CD8-positive, alpha-beta memory T cell (primary cell): ENCODE measurements at regions not wholly inside any gene's neighbourhood (a gene's known extent, or its start where the extent isn't known, plus 50 kb on each side); places are given as distances from the start of the nearest gene placed in this dataset.
A peak's percentile ranks its signal among the peaks of the same experiment; 100 is the strongest.

Source experiments
- CTCF ChIA-PET: fragments of 350-600 bp; sonication (Branson Sonifier 250); formaldehyde crosslinking; loops from one replicate; lab custom pipeline; 2021; ENCODE audit warnings: antibody characterized with exemption; lab: Charles Lee
- POLR2A ChIA-PET: fragments of 350-600 bp; sonication (Branson Sonifier 250); formaldehyde crosslinking; loops from one replicate; lab custom pipeline; 2021; ENCODE audit warnings: antibody characterized with exemption; lab: Charles Lee
- DNase-seq, 5 donors: peaks; one replicate each; pipeline versions ENCODE4 v3.0.0 to v3.0.0-alpha.2; 2020 to 2022; ENCODE audit warnings: mixed read lengths in 1 of 5
- H3K27ac ChIP-seq: one replicate; pipeline ENCODE4 v1.7.0; 2013; ENCODE audit warnings: low read depth, mild to moderate bottlenecking, low read length, moderate library complexity
- H3K27me3 ChIP-seq: 2 replicates; pipeline ENCODE4 v1.7.0; 2013; ENCODE audit warnings: low read length, mild to moderate bottlenecking; ENCODE audit not compliant: insufficient read depth, poor library complexity, severe bottlenecking
- H3K36me3 ChIP-seq: 2 replicates; pipeline ENCODE4 v1.7.0; 2013; ENCODE audit warnings: mild to moderate bottlenecking, low read length, moderate library complexity; ENCODE audit not compliant: insufficient read depth
- H3K4me1 ChIP-seq: 2 replicates; pipeline ENCODE4 v1.7.0; 2013; ENCODE audit warnings: mild to moderate bottlenecking, low read length, moderate library complexity; ENCODE audit not compliant: insufficient read depth
- H3K4me3 ChIP-seq: 2 replicates; pipeline ENCODE4 v1.7.0; 2013; ENCODE audit warnings: mild to moderate bottlenecking, low read length
- H3K9me3 ChIP-seq: 2 replicates; pipeline ENCODE4 v1.7.0; 2013; ENCODE audit warnings: mild to moderate bottlenecking, low read length
- H3K27ac Mint-ChIP-seq, 8 donors: one replicate each; pipeline ENCODE4 v1.8.0; 2020 to 2021; ENCODE audit warnings: mixed read lengths in 8 of 8, mild to moderate bottlenecking in 6 of 8, inconsistent platforms in 3 of 8, moderate library complexity in 3 of 8
- H3K27me3 Mint-ChIP-seq, 2 donors: one replicate each; pipeline ENCODE4 v1.8.0; 2020 to 2021; ENCODE audit warnings: mixed read lengths in 2 of 2, mild to moderate bottlenecking in 1 of 2, moderate library complexity in 1 of 2
- H3K36me3 Mint-ChIP-seq, 3 donors: one replicate each; pipeline ENCODE4 v1.8.0; 2020 to 2021; ENCODE audit warnings: mixed read lengths in 3 of 3, inconsistent platforms in 1 of 3, mild to moderate bottlenecking in 1 of 3
- H3K4me1 Mint-ChIP-seq, 3 donors: one replicate each; pipeline ENCODE4 v1.8.0; 2020 to 2021; ENCODE audit warnings: mixed read lengths in 3 of 3, inconsistent platforms in 1 of 3, mild to moderate bottlenecking in 1 of 3
- H3K4me3 Mint-ChIP-seq, 7 donors: one replicate each; pipeline ENCODE4 v1.8.0; 2020 to 2021; ENCODE audit warnings: mixed read lengths in 7 of 7, mild to moderate bottlenecking in 6 of 7, moderate library complexity in 4 of 7, inconsistent platforms in 2 of 7
- H3K9me3 Mint-ChIP-seq, 5 donors: one replicate each; pipeline ENCODE4 v1.8.0; 2020 to 2022; ENCODE audit warnings: mixed read lengths in 5 of 5, mild to moderate bottlenecking in 3 of 5, moderate library complexity in 2 of 5, inconsistent platforms in 1 of 5

DNA sequence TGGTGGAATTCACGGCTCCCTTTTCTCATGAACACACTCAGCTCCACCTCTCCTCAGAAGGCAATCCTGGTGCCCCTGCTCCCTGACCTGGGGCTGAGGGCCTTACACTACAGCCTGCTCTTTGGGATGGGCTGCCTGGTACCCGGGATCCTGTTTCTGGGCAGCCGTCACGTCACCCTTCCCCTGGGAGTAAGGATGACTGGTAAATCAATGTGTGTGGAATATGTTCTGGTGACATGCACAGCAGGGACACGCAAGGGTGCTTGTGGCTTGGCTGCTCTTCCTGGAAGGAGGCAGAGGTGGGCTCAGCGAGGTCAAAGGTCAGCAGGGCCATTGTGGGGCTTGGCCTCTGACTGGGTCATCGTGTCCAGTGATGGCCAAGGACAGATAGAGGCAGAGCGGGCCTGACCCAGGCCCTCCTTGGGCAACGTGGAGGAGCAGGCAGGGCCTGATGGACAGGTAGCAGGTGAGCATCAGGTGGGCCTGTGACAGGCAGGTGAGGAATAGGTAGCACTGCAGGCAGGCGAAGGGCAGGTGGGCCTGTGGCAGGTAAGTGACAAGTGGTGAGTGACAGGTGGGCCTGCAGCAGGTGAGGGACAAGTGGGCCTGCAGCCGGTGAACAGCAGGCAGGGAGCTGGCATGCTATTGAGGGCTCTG, 399.4 kb upstream of the IRX4 start:
- H3K27ac Mint-ChIP-seq = no peak overlapping the region

DNA sequence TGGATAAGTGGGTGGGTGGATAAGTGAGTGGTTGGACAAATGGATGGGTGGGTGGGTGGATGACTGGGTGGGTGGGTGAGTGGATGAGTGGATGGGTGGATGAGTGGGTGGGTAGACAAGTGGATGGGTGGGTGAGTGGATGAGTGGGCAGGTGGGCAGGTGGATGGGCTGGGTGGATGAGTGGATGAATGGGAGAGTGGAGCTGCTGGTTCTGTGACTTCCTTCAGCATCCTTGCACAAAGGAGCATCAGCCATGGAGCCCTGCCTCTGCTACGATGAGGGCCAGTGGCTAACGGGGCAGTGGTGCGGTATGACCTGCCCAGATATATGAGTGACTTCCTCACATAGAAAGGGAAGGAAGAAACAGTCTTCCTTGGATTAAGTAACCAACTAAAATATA, 398.7 kb upstream of the IRX4 start:
- Mint-ChIP-seq H3K4me3 (no peak overlapping the region), H3K36me3 (peaks cover 0 to 1% (median 0%) of the 10 kb centered on the region in 3 donors), H3K27me3 (peaks cover 0 to 1% of the 10 kb centered on the region in 2 donors), H3K4me1 (no peaks in the 10 kb centered on the region), H3K27ac (no peak overlapping the region), H3K9me3 (no peaks in the 10 kb centered on the region)
- POLR2A ChIA-PET = no interaction called here
- H3K27me3 ChIP-seq = no peaks in the 10 kb centered on the region
- no peak for DNase-seq
- CTCF ChIA-PET = no interaction called here
- no peaks in the 10 kb centered on the region for H3K9me3 ChIP-seq
- no peaks in the 10 kb centered on the region for H3K36me3 ChIP-seq
- no peak overlapping the region for H3K4me3 ChIP-seq
- H3K4me1 ChIP-seq = no peaks in the 10 kb centered on the region
- H3K27ac ChIP-seq = no peak overlapping the region

More for the DNA sequence above, 399.4 kb upstream of the IRX4 start:
- no peak for DNase-seq
- Mint-ChIP-seq H3K27me3 (peaks cover 0 to 1% of the 10 kb centered on the region in 2 donors), H3K4me1 (no peaks in the 10 kb centered on the region), H3K4me3 (no peak overlapping the region), H3K36me3 (peaks cover 0 to 1% (median 0%) of the 10 kb centered on the region in 3 donors), H3K9me3 (no peaks in the 10 kb centered on the region)
- H3K4me1 ChIP-seq = no peaks in the 10 kb centered on the region
- H3K4me3 ChIP-seq = no peak overlapping the region
- no peaks in the 10 kb centered on the region for H3K27me3 ChIP-seq
- no peaks in the 10 kb centered on the region for H3K9me3 ChIP-seq
- H3K36me3 ChIP-seq = no peaks in the 10 kb centered on the region
- POLR2A ChIA-PET = no interaction called here
- H3K27ac ChIP-seq = no peak overlapping the region
- CTCF ChIA-PET = no interaction called here

DNA sequence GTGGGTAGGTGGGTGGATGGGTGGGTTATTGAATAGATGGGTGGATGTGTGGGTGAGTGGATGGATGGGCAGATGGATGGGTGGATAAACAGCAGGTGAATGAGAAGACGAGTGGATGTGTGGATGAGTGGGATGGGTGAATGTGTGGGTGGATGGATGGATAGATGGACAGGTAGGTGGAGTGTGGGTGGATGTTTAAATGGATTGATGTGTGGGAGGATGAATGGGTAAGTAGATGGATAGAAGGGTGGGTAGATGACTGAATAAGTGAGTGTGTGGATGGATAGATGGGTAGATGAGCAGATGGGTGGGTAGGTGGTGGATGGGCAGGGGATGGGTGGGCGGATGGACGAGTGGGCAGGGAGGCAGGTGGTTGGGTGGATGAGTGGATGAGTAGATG, 397.6 kb upstream of the IRX4 start:
- CTCF ChIA-PET = no interaction called here
- H3K27ac ChIP-seq = no peak overlapping the region
- H3K36me3 Mint-ChIP-seq = peaks cover 0 to 1% (median 0%) of the 10 kb centered on the region in 3 donors
- no peaks in the 10 kb centered on the region for H3K9me3 Mint-ChIP-seq
- H3K4me1 ChIP-seq = no peaks in the 10 kb centered on the region
- H3K27me3 Mint-ChIP-seq = peaks cover 0 to 1% of the 10 kb centered on the region in 2 donors
- no peaks in the 10 kb centered on the region for H3K9me3 ChIP-seq
- no peak overlapping the region for H3K27ac Mint-ChIP-seq
- H3K27me3 ChIP-seq = no peaks in the 10 kb centered on the region
- DNase-seq = no peak
- no peak overlapping the region for H3K4me3 ChIP-seq
- H3K4me3 Mint-ChIP-seq = no peak overlapping the region
- H3K4me1 Mint-ChIP-seq = no peaks in the 10 kb centered on the region
- POLR2A ChIA-PET = no interaction called here
- no peaks in the 10 kb centered on the region for H3K36me3 ChIP-seq

DNA sequence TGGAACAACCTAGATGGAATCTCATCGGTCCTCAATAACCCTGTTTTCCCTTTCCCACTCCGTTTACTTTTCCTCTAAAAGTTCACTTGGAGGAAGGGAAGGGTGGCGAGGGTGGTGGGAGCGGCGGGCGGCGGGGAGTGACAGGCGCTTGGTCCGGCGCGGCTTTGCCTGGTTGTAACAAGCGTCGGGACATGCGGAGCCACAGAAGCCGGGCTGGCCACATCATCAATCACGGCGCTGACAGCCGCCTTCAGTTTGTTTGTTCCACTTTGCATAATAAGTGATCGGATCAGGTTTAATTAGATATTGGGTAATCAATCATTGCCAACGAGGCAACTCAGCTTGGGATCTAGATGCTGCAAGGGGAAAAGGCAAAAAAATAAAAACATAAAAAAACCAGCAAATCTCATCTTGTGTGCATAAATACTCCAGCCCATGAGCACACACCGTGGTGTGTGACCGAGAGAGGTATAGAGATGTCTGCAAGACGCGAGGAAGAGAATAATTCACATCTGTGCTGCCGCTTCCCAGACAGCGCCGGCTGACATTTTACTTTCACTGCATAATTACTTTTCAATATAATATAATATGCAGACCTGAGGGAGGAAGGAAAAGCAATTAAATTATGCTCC, 396.2 kb upstream of the IRX4 start:
- no peak overlapping the region for H3K27ac Mint-ChIP-seq
- H3K4me3 ChIP-seq = no peak overlapping the region
- no peaks in the 10 kb centered on the region for H3K36me3 ChIP-seq
- no peaks in the 10 kb centered on the region for H3K9me3 ChIP-seq
- peak overlapping the region in 1 of 7 donors; percentile 32 for H3K4me3 Mint-ChIP-seq
- no peaks in the 10 kb centered on the region for H3K4me1 ChIP-seq
- POLR2A ChIA-PET = no interaction called here
- H3K4me1 Mint-ChIP-seq = no peaks in the 10 kb centered on the region
- CTCF ChIA-PET = no interaction called here
- H3K27me3 ChIP-seq = no peaks in the 10 kb centered on the region
- H3K36me3 Mint-ChIP-seq = peaks cover 0 to 1% (median 0%) of the 10 kb centered on the region in 3 donors
- H3K9me3 Mint-ChIP-seq = no peaks in the 10 kb centered on the region
- no peak for DNase-seq
- peaks cover 0 to 4% of the 10 kb centered on the region in 2 donors for H3K27me3 Mint-ChIP-seq
- no peak overlapping the region for H3K27ac ChIP-seq

DNA sequence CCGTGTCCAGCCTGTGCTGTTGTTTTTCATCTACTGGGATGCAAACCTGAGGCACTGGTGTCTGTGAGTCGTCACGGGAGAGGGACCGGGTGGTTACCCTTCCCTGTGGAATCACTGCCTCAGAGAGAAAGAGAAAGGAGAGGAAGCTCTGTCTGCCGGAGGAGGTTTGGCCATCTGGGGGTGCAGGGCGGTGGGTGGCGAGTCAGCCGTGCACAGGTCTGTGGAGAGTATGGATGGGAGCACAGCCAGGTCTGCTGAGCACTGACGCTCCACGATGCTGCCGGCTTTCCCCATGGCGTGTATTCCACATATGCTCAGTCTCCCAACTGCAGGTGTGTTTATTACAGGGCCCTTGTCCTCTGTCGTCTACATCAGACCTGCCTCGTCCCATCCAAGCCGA, 395.2 kb upstream of the IRX4 start:
- POLR2A ChIA-PET = no interaction called here

DNA sequence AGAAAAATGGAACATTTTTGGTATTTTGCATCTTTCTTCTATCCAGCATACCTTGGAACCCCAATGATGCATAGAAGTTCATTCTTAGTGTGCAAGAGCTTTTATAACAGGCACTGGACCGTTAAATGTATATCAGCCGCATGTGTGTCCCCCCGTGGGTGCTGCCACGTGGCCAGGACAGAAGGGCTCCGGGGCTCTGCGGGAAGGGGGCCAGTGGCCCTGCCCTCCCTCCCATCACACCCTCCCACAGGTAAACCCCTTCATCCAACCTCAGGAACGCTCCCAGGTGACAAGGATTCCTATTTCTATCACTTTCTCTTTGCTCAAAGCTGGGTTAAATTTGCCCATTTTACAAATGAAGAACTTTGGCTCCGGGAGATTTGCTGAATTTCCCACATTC, 393.4 kb upstream of the IRX4 start:
- H3K4me1 Mint-ChIP-seq = no peaks in the 10 kb centered on the region
- Histone ChIP-seq H3K9me3 (no peaks in the 10 kb centered on the region), H3K4me3 (no peak overlapping the region), H3K27ac (no peak overlapping the region), H3K36me3 (no peaks in the 10 kb centered on the region), H3K4me1 (no peaks in the 10 kb centered on the region), H3K27me3 (no peaks in the 10 kb centered on the region)
- peaks cover 0 to 3% of the 10 kb centered on the region in 2 donors for H3K27me3 Mint-ChIP-seq
- H3K4me3 Mint-ChIP-seq = no peak overlapping the region
- no peak for DNase-seq
- H3K27ac Mint-ChIP-seq = no peak overlapping the region
- POLR2A ChIA-PET = no interaction called here
- CTCF ChIA-PET = no interaction called here
- H3K36me3 Mint-ChIP-seq = peaks cover 0 to 1% (median 0%) of the 10 kb centered on the region in 3 donors
- no peaks in the 10 kb centered on the region for H3K9me3 Mint-ChIP-seq

More for the DNA sequence above, 395.2 kb upstream of the IRX4 start:
- Mint-ChIP-seq H3K4me1 (no peaks in the 10 kb centered on the region), H3K27ac (no peak overlapping the region), H3K4me3 (no peak overlapping the region), H3K36me3 (peaks cover 0 to 1% (median 0%) of the 10 kb centered on the region in 3 donors), H3K9me3 (no peaks in the 10 kb centered on the region), H3K27me3 (peaks cover 0 to 3% of the 10 kb centered on the region in 2 donors)
- CTCF ChIA-PET = no interaction called here
- H3K27ac ChIP-seq = no peak overlapping the region
- H3K4me1 ChIP-seq = no peaks in the 10 kb centered on the region
- no peak overlapping the region for H3K4me3 ChIP-seq
- no peaks in the 10 kb centered on the region for H3K9me3 ChIP-seq
- H3K27me3 ChIP-seq = no peaks in the 10 kb centered on the region
- DNase-seq = no peak
- H3K36me3 ChIP-seq = no peaks in the 10 kb centered on the region

DNA sequence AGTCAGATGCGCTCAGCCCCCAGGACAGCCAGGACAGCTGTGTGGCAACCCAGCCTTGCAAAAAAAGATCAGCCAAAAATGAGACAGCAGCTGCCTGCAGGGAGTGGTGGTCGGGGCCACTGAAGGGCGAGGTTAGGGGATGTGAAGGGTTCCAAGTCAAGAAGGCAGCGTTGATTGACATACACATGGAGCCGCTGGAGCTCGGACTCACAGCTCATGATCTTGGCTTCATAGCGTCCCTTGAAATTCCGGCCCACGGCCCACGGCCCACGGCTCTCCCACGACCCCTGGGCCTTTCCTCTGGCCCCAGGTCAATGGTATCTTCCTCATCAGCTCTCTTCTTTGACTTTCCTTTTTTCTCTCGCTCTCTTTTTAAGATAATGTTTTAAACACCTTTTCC, 390.0 kb upstream of the IRX4 start:
- ChIA-PET CTCF (no interaction called here), POLR2A (no interaction called here)

DNA sequence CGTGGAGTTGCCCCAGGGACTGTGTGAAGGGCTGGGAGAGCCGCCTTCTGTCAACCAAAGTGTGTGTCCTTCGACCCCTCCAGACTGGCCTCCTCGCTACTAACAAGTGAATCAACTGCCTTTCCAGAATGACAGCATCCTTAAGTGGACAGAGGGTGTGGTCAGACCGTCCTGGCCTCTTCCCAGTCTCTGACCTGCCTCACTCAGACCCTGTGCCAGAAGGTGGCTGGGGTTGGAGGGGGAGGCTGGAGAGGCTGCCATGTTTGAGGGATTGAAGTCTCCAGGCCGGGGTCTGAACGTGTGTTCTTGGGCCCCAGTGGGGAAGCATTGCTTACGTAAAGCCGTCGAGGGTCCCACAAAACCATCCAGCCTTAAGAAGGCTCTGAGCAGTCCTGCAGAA, 389.3 kb upstream of the IRX4 start:
- ChIA-PET POLR2A (no interaction called here), CTCF (no interaction called here)
- DNase-seq = no peak
- no peak overlapping the region for H3K4me3 ChIP-seq
- H3K36me3 ChIP-seq = no peaks in the 10 kb centered on the region
- peaks cover 0 to 4% (median 0%) of the 10 kb centered on the region in 5 donors for H3K9me3 Mint-ChIP-seq
- H3K27me3 ChIP-seq = no peaks in the 10 kb centered on the region
- H3K27me3 Mint-ChIP-seq = peaks cover 0 to 6% of the 10 kb centered on the region in 2 donors
- no peak overlapping the region for H3K27ac Mint-ChIP-seq
- no peak overlapping the region for H3K27ac ChIP-seq
- H3K36me3 Mint-ChIP-seq = no peaks in the 10 kb centered on the region
- H3K4me1 Mint-ChIP-seq = no peaks in the 10 kb centered on the region
- H3K4me3 Mint-ChIP-seq = no peak overlapping the region
- H3K4me1 ChIP-seq = no peaks in the 10 kb centered on the region
- H3K9me3 ChIP-seq = no peaks in the 10 kb centered on the region

More for the DNA sequence above, 390.0 kb upstream of the IRX4 start:
- Histone ChIP-seq H3K4me3 (no peak overlapping the region), H3K27ac (no peak overlapping the region), H3K9me3 (no peaks in the 10 kb centered on the region), H3K27me3 (no peaks in the 10 kb centered on the region), H3K4me1 (no peaks in the 10 kb centered on the region), H3K36me3 (no peaks in the 10 kb centered on the region)
- no peak for DNase-seq
- H3K4me1 Mint-ChIP-seq = no peaks in the 10 kb centered on the region
- peaks cover 0 to 6% of the 10 kb centered on the region in 2 donors for H3K27me3 Mint-ChIP-seq
- H3K9me3 Mint-ChIP-seq = peaks cover 0 to 4% (median 0%) of the 10 kb centered on the region in 5 donors
- no peak overlapping the region for H3K4me3 Mint-ChIP-seq
- H3K36me3 Mint-ChIP-seq = no peaks in the 10 kb centered on the region
- no peak overlapping the region for H3K27ac Mint-ChIP-seq
